Endothelial cell of umbilical vein (primary cell): ENCODE measurements at regions not wholly inside any gene's neighbourhood (a gene's known extent, or its start where the extent isn't known, plus 50 kb on each side); places are given as distances from the start of the nearest gene placed in this dataset.

Experiments
- BruUV-seq: library from RNA; stranded (reverse); fragments of 400-500 nt; replicated peaks from 2 replicates; lab custom pipeline; 2021; lab: Mats Ljungman, UMichigan
- CTCF ChIA-PET: fragments of 300-600, 350-600 bp; sonication (Branson Sonifier 250); formaldehyde crosslinking; loops from one replicate; lab custom pipeline; 2021; ENCODE audit warnings: antibody characterized with exemption, inconsistent platforms; lab: Charles Lee
- POLR2A ChIA-PET: fragments of 300-600, 350-600 bp; sonication (Branson Sonifier 250); formaldehyde crosslinking; loops from one replicate; lab custom pipeline; 2021; ENCODE audit warnings: antibody characterized with exemption, inconsistent platforms; lab: Charles Lee
- DNase-seq: peaks from one replicate; pipeline ENCODE4 v3.0.0-alpha.2; 2011; ENCODE audit warnings: low read depth, low spot score
- FAIRE-seq: peaks from 2 replicates; lab custom pipeline; 2011; peaks lifted over from hg19 to GRCh38; lab: Jason Lieb, UNC
- H2AFZ ChIP-seq: 2 replicates; pipeline ENCODE4 v1.6.0; 2012; ENCODE audit warnings: low read depth, low read length, control low read depth, inconsistent platforms
- H3K27ac ChIP-seq: 2 replicates; pipeline ENCODE4 v1.5.1; 2011; ENCODE audit warnings: low read depth, mild to moderate bottlenecking, control low read depth, low read length, moderate library complexity; ENCODE audit not compliant: insufficient read depth
- H3K27me3 ChIP-seq, 2 experiments: 2 replicates each; pipeline versions ENCODE4 v1.6.0 to v1.6.1; 2011; ENCODE audit warnings: low read length in 2 of 2, mixed read lengths in 1 of 2; ENCODE audit not compliant: control insufficient read depth in 2 of 2, insufficient read depth in 2 of 2
- H3K36me3 ChIP-seq, 2 experiments: 2 replicates in 1 of 2; 3 replicates in 1 of 2; pipeline ENCODE4 v1.5.1; 2011; ENCODE audit warnings: low read length in 2 of 2, mild to moderate bottlenecking in 1 of 2, moderate library complexity in 1 of 2; ENCODE audit not compliant: control insufficient read depth in 2 of 2, insufficient read depth in 2 of 2; ENCODE audit errors: extremely low read depth in 1 of 2
- H3K4me1 ChIP-seq: 3 replicates; pipeline ENCODE4 v1.5.1; 2011; ENCODE audit warnings: mild to moderate bottlenecking, low read length; ENCODE audit not compliant: control insufficient read depth, insufficient read depth; ENCODE audit errors: extremely low read depth
- H3K4me2 ChIP-seq: 2 replicates; pipeline ENCODE4 v1.6.1; 2011; ENCODE audit warnings: low read length, control low read depth, mixed read lengths; ENCODE audit not compliant: insufficient read depth
- H3K4me3 ChIP-seq, 3 experiments: fragments of 200-600 bp in 1 of 3; sonication (generic), shearing (Covaris generic) in 1 of 3; replicated peaks in 1 of 3; 2 replicates each; pipeline ENCODE4 v1.5.1; 2011 to 2016; ENCODE audit warnings: control low read depth in 3 of 3, low read length in 3 of 3, mild to moderate bottlenecking in 2 of 3, inconsistent platforms in 1 of 3, low read depth in 1 of 3, moderate library complexity in 1 of 3; ENCODE audit not compliant: insufficient read depth in 1 of 3
- H3K79me2 ChIP-seq: 2 replicates; pipeline ENCODE4 v1.6.0; 2012; ENCODE audit warnings: low read length, inconsistent platforms; ENCODE audit not compliant: control insufficient read depth, insufficient read depth
- H3K9ac ChIP-seq: replicated peaks from 2 replicates; pipeline ENCODE3; 2011; ENCODE audit warnings: low read length, control low read depth; ENCODE audit not compliant: insufficient read depth; ENCODE audit errors: extremely low read depth
- H3K9me1 ChIP-seq: replicated peaks from 3 replicates; pipeline ENCODE4 v1.6.0; 2011; ENCODE audit warnings: mild to moderate bottlenecking, low read length; ENCODE audit not compliant: control insufficient read depth, insufficient read depth; ENCODE audit errors: extremely low read depth
- H3K9me3 ChIP-seq: replicated peaks from 2 replicates; pipeline ENCODE4 v1.5.1; 2012; ENCODE audit warnings: low read length, inconsistent platforms; ENCODE audit not compliant: control insufficient read depth, insufficient read depth
- H4K20me1 ChIP-seq: replicated peaks from 2 replicates; pipeline ENCODE3; 2011; ENCODE audit warnings: mild to moderate bottlenecking, low read length; ENCODE audit not compliant: control insufficient read depth, insufficient read depth; ENCODE audit errors: extremely low read depth
- CTCF ChIP-seq, 2 donors: IDR thresholded peaks; 1 replicate in 1 of 2; 2 replicates in 1 of 2; pipeline ENCODE4 v1.5.1; 2011; ENCODE audit warnings: low read length in 2 of 2, mild to moderate bottlenecking in 2 of 2, moderate library complexity in 2 of 2, control low read depth in 1 of 2, inconsistent platforms in 1 of 2, low read depth in 1 of 2; ENCODE audit not compliant: insufficient read depth in 1 of 2; ENCODE audit errors: extremely low read depth in 1 of 2
- FOS ChIP-seq: IDR thresholded peaks from 2 replicates; pipeline ENCODE4 v1.6.1; 2011; ENCODE audit warnings: mild to moderate bottlenecking, low read length, moderate library complexity, borderline replicate concordance; ENCODE audit not compliant: insufficient read depth
- GATA2 ChIP-seq: IDR thresholded peaks from 2 replicates; pipeline ENCODE4 v1.7.0; 2011; ENCODE audit warnings: low read depth, mild to moderate bottlenecking, moderate library complexity, mixed read lengths, low read length; ENCODE audit not compliant: insufficient read length, insufficient read depth
- MAX ChIP-seq: IDR thresholded peaks from 2 replicates; pipeline ENCODE4 v1.6.1; 2011; ENCODE audit not compliant: insufficient read depth, insufficient read length
- POLR2AphosphoS5 ChIP-seq: IDR thresholded peaks from 2 replicates; pipeline ENCODE4 v1.6.1; 2012; ENCODE audit warnings: low read depth, mild to moderate bottlenecking, control low read depth, low read length, moderate library complexity; ENCODE audit not compliant: insufficient read depth
- dilution Hi-C: fragments of 300-500 bp; cut with MboI; formaldehyde crosslinking; loops from one replicate; pipeline ENCODE4 v1.15.0; 2019; ENCODE audit warnings: low sequenced_read_pairs; ENCODE audit not compliant: extremely low pct_ligation_motif_present
- intact Hi-C: fragments of 100-400 bp; cut with micrococcal nuclease; formaldehyde crosslinking; loops from one replicate; pipeline ENCODE4 v1.10.0; 2022

GRCh38 chr6:168826726-168827585 lies 386.0 kb downstream of the SMOC2 start:
- POLR2A ChIA-PET: no interaction called here
- no peaks in the 10 kb centered on the region for H3K9me1 ChIP-seq
- intact Hi-C loops (no loop called here), dilution Hi-C loops (no loop called here)
- H3K4me2 ChIP-seq: no peak overlapping the region
- FAIRE-seq: no peak
- H3K4me1 ChIP-seq: no peaks in the 10 kb centered on the region
- no peaks in the 10 kb centered on the region for H4K20me1 ChIP-seq
- DNase-seq: no peak
- H3K4me3 ChIP-seq: no peak overlapping the region
- no TSS peak for BruUV-seq
- no peak overlapping the region for H2AFZ ChIP-seq
- no peaks in the 10 kb centered on the region for H3K79me2 ChIP-seq
- H3K36me3 ChIP-seq: no peaks in the 10 kb centered on the region
- no peak overlapping the region for H3K9ac ChIP-seq
- TF ChIP-seq MAX (no peak), CTCF (IDR thresholded peaks at IDR 0.05; ENCODE audit: extremely low read depth in 1 of 2, insufficient read depth in 1 of 2, low read depth in 1 of 2, low read length in 2 of 2) (no peak), GATA2 (no peak)
- H3K9me3 ChIP-seq: peaks cover 8% of the 10 kb centered on the region
- H3K27me3 ChIP-seq: no peaks in the 10 kb centered on the region
- CTCF ChIA-PET: no interaction called here
- H3K27ac ChIP-seq: no peak overlapping the region

GRCh38 chr6:168826078-168826390 lies 385.1 kb downstream of the SMOC2 start:
- ChIA-PET CTCF (no interaction called here), POLR2A (no interaction called here)
- Histone ChIP-seq H3K9me1 (no peaks in the 10 kb centered on the region), H3K9me3 (peaks cover 8% of the 10 kb centered on the region), H3K4me1 (no peaks in the 10 kb centered on the region), H3K9ac (no peak overlapping the region), H3K36me3 (no peaks in the 10 kb centered on the region), H3K4me3 (no peak overlapping the region), H3K27ac (no peak overlapping the region), H3K27me3 (no peaks in the 10 kb centered on the region), H2AFZ (no peak overlapping the region), H4K20me1 (no peaks in the 10 kb centered on the region), H3K4me2 (no peak overlapping the region), H3K79me2 (no peaks in the 10 kb centered on the region)
- intact Hi-C loops: no loop called here
- BruUV-seq: no TSS peak
- FAIRE-seq (no peak), DNase-seq (no peak)
- TF ChIP-seq POLR2AphosphoS5: no peak
- TF ChIP-seq GATA2: no peak
- TF ChIP-seq MAX: no peak
- TF ChIP-seq FOS: no peak
- dilution Hi-C loops: no loop called here
